ENCODE measurements at regions not wholly inside any gene's neighbourhood (a gene's known extent, or its start where the extent isn't known, plus 50 kb on each side); places are given as distances from the start of the nearest gene placed in this dataset.

DNA sequence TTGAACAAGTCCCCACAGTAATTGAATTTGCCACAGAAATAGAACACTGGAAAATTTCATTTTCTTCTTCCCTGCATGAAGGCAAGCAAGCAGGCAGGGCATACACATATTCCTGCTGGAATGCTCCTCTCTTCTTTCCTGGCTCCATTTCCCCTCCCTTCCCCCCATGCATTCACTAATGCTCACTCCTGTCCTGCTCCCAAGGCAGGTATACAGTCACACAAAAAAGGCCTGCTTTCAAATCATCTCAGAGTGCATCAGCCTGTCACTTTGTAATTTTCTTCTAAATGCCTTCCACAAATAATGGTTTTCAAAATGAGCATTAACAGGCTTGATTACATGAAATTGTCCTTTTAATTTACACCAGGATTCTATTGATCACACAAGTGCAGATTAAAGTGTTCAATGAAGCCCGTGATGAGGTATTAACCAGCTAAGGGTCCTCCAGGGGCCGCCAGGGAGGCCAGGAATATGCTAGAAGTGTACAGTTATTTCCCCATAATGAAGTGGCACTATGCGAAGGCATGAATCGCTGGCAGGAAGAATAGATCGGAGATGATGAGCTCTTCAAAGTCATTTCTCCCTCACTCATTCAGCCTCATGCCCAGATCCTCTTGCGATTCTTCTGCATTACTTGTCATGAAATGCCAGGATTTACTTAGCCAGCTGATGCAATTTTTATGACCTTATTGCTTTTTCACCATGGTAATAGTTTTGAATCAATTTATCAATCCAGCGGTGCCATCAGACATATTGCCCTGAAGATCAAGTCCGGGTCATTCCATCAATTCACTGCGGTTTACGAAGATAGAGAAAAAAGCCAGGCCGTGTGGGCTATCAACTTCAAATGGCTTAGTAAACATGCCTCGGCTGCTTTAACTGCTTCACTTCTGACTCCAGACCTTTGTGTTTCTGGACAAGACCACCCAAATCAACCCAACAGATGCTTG, 243.5 kb downstream of the GPAT3 start:
- TF ChIP-seq MYC (IDR thresholded peaks at IDR 0.05; ENCODE audit: low read depth, low read length) (no peak), EZH2 (IDR thresholded peaks at IDR 0.05; ENCODE audit: borderline replicate concordance, low read depth, low read length, severe bottlenecking) (no peak)
- TF ChIP-seq, protein P1, sequence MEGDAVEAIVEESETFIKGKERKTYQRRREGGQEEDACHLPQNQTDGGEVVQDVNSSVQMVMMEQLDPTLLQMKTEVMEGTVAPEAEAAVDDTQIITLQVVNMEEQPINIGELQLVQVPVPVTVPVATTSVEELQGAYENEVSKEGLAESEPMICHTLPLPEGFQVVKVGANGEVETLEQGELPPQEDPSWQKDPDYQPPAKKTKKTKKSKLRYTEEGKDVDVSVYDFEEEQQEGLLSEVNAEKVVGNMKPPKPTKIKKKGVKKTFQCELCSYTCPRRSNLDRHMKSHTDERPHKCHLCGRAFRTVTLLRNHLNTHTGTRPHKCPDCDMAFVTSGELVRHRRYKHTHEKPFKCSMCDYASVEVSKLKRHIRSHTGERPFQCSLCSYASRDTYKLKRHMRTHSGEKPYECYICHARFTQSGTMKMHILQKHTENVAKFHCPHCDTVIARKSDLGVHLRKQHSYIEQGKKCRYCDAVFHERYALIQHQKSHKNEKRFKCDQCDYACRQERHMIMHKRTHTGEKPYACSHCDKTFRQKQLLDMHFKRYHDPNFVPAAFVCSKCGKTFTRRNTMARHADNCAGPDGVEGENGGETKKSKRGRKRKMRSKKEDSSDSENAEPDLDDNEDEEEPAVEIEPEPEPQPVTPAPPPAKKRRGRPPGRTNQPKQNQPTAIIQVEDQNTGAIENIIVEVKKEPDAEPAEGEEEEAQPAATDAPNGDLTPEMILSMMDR (IDR thresholded peaks at IDR 0.05; ENCODE audit: extremely low read depth in 1 of 2, insufficient read depth in 1 of 2, low read depth in 1 of 2, low read length in 2 of 2): no peak
